Right lung (tissue), 2 donors: ENCODE measurements at regions not wholly inside any gene's neighbourhood (a gene's known extent, or its start where the extent isn't known, plus 50 kb on each side); places are given as distances from the start of the nearest gene placed in this dataset.
"Not testable (repeated sequence)": the region's sequence is repeated elsewhere in the genome, so short reads cannot be mapped to it uniquely, and the experiment has no call there.

Source experiments
- DNase-seq, 2 donors: peaks; one replicate each; pipeline ENCODE4 v3.0.0-alpha.2; 2013

- DNase-seq: no peak
Observed at GRCh38 chrX:13383907-13384306, 64.1 kb upstream of the ATXN3L start.

- DNase-seq: no peak
Observed at GRCh38 chrX:13381514-13381913, 61.7 kb upstream of the ATXN3L start.

GRCh38 chrX:13380211-13380610 lies 60.4 kb upstream of the ATXN3L start:
- DNase-seq: no peak

- not testable (repeated sequence) for DNase-seq
Observed at GRCh38 chrX:13378562-13379518, 59.0 kb upstream of the ATXN3L start.

- DNase-seq: peak; percentile 69 to 72
Observed at GRCh38 chrX:13377550-13377934, 57.7 kb upstream of the ATXN3L start.

- DNase-seq: peak; percentile 80 to 84
Observed at GRCh38 chrX:13376857-13377549, 57.1 kb upstream of the ATXN3L start.

- DNase-seq: not testable (repeated sequence)
Observed at GRCh38 chrX:13375596-13375995, 55.7 kb upstream of the ATXN3L start.

GRCh38 chrX:13374364-13374763 lies 54.5 kb upstream of the ATXN3L start:
- DNase-seq: peak in 1 of 2 donors; percentile 12

- peak; percentile 55 to 60 for DNase-seq
Observed at GRCh38 chrX:13373431-13374187, 53.8 kb upstream of the ATXN3L start.

GRCh38 chrX:13373027-13373426 lies 53.2 kb upstream of the ATXN3L start:
- DNase-seq: no peak

GRCh38 chrX:13372203-13372980 lies 52.5 kb upstream of the ATXN3L start:
- no peak for DNase-seq

GRCh38 chrX:13371186-13371585 lies 51.3 kb upstream of the ATXN3L start:
- DNase-seq: no peak

GRCh38 chrX:13370713-13371112 lies 50.9 kb upstream of the ATXN3L start:
- no peak for DNase-seq
